Fibroblast of mammary gland (primary cell): ENCODE measurements at regions not wholly inside any gene's neighbourhood (a gene's known extent, or its start where the extent isn't known, plus 50 kb on each side); places are given as distances from the start of the nearest gene placed in this dataset.

ENCODE experiments used
- DNase-seq: peaks from one replicate; pipeline ENCODE4 v3.0.0-alpha.2; 2010; ENCODE audit warnings: low read depth
- H3K4me3 ChIP-seq: 2 replicates; pipeline ENCODE4 v1.5.1; 2011; ENCODE audit warnings: low read depth, mild to moderate bottlenecking, low read length, moderate library complexity; ENCODE audit not compliant: control insufficient read depth
- TF ChIP-seq, protein P1 (sequence below): conservative IDR thresholded peaks from 2 replicates; pipeline ENCODE4 v1.5.1; 2011; ENCODE audit warnings: low read depth, low read length, inconsistent platforms; ENCODE audit not compliant: control insufficient read depth, insufficient read depth

DNA sequence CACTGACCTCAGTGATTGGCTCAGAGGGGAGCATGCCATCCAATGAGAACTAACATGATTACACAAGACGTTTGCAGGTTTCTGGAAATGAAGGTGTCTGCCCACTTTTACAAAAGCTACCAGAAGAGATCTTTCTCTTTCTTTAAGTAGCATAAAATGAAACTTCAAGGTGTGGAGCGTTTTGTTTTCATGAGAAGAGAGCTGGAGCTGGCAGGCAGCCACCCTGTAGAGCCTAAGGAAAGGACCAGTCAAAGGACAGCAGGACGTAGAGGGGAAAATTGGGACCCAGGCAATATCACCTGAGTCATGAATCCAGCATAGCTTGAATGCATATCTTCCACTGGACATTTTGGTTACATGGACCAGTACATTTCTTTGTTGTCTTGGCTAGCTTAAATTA is 331.0 kb downstream of the EPHA4 start:
- no peak for DNase-seq
- TF ChIP-seq, protein P1, sequence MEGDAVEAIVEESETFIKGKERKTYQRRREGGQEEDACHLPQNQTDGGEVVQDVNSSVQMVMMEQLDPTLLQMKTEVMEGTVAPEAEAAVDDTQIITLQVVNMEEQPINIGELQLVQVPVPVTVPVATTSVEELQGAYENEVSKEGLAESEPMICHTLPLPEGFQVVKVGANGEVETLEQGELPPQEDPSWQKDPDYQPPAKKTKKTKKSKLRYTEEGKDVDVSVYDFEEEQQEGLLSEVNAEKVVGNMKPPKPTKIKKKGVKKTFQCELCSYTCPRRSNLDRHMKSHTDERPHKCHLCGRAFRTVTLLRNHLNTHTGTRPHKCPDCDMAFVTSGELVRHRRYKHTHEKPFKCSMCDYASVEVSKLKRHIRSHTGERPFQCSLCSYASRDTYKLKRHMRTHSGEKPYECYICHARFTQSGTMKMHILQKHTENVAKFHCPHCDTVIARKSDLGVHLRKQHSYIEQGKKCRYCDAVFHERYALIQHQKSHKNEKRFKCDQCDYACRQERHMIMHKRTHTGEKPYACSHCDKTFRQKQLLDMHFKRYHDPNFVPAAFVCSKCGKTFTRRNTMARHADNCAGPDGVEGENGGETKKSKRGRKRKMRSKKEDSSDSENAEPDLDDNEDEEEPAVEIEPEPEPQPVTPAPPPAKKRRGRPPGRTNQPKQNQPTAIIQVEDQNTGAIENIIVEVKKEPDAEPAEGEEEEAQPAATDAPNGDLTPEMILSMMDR: no peak

DNA sequence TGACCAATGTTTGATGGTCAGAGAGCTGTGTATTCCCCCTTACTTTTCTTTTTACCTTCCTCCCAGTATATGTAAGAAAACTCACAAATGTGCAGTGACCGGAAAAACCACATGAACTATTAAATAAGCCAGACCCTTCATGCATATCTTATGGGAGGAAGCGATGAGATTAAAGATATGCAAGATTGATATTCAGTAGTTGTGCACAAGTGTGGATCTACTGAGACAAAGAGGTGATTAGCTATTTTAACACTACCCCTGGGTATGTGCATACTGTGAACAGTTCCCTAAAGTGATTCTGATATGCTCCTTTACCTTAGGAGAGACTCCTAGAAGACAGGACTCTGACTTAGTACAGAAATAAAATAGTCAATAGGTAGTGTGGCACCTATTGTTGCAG is 328.3 kb downstream of the EPHA4 start:
- TF ChIP-seq, protein P1: no peak
- DNase-seq: no peak
- no peak overlapping the region for H3K4me3 ChIP-seq

More for the DNA sequence above, 331.0 kb downstream of the EPHA4 start:
- H3K4me3 ChIP-seq: no peak overlapping the region

DNA sequence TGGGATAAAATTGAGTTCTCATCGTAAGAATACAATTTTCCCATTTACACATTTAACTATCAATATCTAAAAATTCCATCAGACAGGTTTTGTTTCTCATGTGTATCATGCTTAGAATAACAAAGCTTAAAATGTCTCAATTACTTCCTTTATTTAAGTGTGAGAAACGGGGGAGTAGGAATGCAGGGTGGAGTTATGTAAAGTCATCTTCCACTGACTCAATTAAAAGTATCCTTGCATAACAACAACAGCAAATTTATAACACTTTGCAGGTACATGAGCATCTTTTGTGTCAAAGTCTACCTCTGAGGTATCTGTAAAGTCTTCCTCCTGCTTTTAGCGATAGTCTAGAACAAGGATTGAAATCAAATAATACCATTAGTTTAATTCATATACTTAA is 327.1 kb downstream of the EPHA4 start:
- TF ChIP-seq, protein P1: no peak
- H3K4me3 ChIP-seq: no peak overlapping the region
- no peak for DNase-seq

DNA sequence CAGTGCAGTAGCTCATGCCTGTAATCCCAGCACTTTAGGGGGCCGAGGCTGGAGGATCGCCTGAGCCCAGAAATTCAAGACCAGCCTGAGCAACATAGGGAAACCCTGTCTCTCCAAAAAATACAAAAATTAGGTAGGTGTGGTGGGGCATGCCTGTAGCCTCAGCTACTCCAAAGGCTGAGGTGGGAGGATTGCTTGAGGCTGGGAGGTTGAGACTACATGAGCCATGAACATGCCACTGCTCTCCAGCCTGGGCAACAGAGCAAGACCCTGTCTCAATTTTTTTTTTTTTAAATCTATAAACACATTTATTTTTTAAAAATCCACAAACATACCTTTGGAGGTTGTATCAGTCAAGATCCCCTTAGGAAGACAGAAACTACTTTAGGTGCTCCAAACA is 326.3 kb downstream of the EPHA4 start:
- no peak for DNase-seq
- no peak overlapping the region for H3K4me3 ChIP-seq
- TF ChIP-seq, protein P1: no peak

DNA sequence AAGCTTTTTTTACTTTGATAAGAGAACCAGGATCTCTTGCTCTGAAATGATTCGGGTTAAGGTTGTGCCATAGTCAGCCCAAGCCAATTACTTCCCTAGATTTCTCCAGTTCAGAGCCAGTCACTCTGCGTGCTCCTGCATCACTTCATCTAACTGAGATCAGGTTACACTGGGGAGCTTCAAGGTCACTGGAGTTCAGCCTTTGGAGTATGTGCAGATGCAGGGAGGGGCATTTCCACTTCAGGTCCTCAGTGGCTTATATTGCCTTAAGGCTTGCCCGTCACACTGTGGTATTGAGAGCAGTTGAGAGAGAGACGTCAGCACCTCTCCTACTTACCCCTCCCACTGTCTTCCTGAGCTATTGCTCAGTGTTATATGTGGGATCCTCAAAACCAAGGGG is 317.8 kb downstream of the EPHA4 start:
- no peak for DNase-seq
- no peak overlapping the region for H3K4me3 ChIP-seq
- TF ChIP-seq, protein P1: no peak

DNA sequence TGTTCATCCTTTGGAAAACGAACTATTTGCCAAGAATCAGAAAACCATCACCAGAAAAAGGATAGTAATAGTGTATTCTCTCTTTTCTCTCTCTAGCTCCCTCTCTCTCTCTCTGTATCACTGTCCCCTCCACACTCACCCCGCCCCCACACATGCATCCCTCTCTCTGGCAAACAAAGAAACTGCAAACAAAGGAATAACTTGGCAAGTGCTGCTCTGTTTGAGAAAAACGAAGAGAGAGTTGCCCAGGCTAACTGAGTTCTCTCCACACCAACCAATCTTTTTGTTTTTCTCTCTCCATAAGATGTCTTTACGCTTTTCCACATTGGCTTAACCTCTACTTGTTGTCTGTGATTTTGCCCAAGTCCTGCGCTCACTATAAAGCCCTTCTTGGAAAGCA is 316.2 kb downstream of the EPHA4 start:
- no peak for DNase-seq
- TF ChIP-seq, protein P1: no peak

DNA sequence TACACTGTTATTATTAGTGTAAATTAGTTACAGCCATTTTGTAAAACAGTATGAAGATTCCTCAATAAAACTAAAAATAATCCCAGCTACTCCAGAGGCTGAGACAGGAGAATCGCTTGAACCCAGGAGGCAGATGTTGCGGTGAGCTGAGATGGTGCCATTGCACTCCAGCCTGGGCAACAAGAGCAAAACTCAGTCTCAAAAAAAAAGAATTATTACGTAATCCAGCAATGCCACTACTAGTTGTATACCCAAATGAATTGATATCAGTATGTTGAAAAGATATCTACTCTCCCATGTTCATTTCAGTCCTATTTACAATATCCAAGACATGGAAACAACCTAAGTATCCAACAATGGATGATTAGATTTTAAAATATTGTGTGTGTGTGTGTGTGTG is 313.6 kb downstream of the EPHA4 start:
- TF ChIP-seq, protein P1: no peak
- no peak overlapping the region for H3K4me3 ChIP-seq
- no peak for DNase-seq

More for the DNA sequence above, 316.2 kb downstream of the EPHA4 start:
- H3K4me3 ChIP-seq: no peak overlapping the region
